Uterus (tissue), 3 donors: ENCODE measurements at regions not wholly inside any gene's neighbourhood (a gene's known extent, or its start where the extent isn't known, plus 50 kb on each side); places are given as distances from the start of the nearest gene placed in this dataset.

Experiments
- DNase-seq, 2 donors: peaks; one replicate each; pipeline ENCODE4 v3.0.0-alpha.2; 2019 to 2020
- H3K27ac ChIP-seq, 2 donors: fragments of 200-600 bp; sonication (generic); 1 replicate in 1 of 2; 2 replicates in 1 of 2; pipeline ENCODE4 v1.5.1; 2016 to 2018
- H3K27me3 ChIP-seq, 2 donors: fragments of 200-600 bp; sonication (generic); one replicate each; pipeline ENCODE4 v1.5.1; 2018 to 2019; ENCODE audit warnings: control low read depth in 1 of 2
- H3K36me3 ChIP-seq, 2 donors: fragments of 200-600 bp; sonication (generic); one replicate each; pipeline ENCODE4 v1.5.1; 2019; ENCODE audit warnings: control low read depth in 1 of 2
- H3K4me1 ChIP-seq, 2 donors: fragments of 200-600 bp; sonication (generic); one replicate each; pipeline ENCODE4 v1.5.1; 2018 to 2019; ENCODE audit warnings: control low read depth in 1 of 2
- H3K4me3 ChIP-seq, 2 donors: fragments of 200-600 bp; sonication (generic); 1 replicate in 1 of 2; 2 replicates in 1 of 2; pipeline ENCODE4 v1.5.1; 2018 to 2019; ENCODE audit warnings: mild to moderate bottlenecking in 1 of 2
- H3K9me3 ChIP-seq, 2 donors: fragments of 200-600 bp; sonication (generic); one replicate each; pipeline ENCODE4 v1.5.1; 2019; ENCODE audit warnings: control low read depth in 1 of 2
- POLR2A ChIP-seq, 2 donors: fragments of 450-650 bp; IDR thresholded peaks; one replicate each; pipeline ENCODE4 v1.6.1; 2016; ENCODE audit warnings: antibody characterized with exemption in 2 of 2, mild to moderate bottlenecking in 1 of 2, moderate library complexity in 1 of 2
- intact Hi-C: fragments of 100-400 bp; cut with DNase I; formaldehyde crosslinking; loops from one replicate; pipeline ENCODE4 v1.15.1; 2023; ENCODE audit warnings: low total_unique reads
- TF ChIP-seq, protein P1 (sequence below), 4 experiments: fragments of 200-600 bp in 2 of 4; fragments of 450-650 bp in 2 of 4; sonication (generic) in 2 of 4; IDR thresholded peaks; one replicate each; pipeline ENCODE4 v1.5.1; 2016 to 2019; ENCODE audit warnings: antibody characterized with exemption in 4 of 4, mild to moderate bottlenecking in 2 of 4, moderate library complexity in 1 of 4
- donor health status: DM: yes; HTN: yes; CAD: no.

DNA sequence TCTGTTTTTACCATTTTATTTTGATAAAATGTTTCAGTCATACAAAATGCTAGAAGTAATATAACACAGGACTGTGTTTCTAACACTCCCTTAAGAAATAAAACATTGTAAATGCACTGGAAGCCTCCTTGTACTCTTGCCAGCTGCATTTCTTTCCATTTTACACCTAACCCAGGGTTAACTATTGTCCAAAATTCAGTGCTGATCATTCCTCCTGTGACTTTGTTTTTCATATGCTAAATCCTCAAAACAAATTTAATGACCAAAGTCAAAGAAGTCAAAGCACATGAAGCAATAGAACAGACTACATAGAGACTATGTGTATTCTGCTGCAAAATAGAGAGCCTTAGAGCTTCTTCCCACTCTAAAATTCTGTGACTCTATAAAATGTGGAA is 420.3 kb upstream of the PRICKLE1 start:
- TF ChIP-seq, protein P1, sequence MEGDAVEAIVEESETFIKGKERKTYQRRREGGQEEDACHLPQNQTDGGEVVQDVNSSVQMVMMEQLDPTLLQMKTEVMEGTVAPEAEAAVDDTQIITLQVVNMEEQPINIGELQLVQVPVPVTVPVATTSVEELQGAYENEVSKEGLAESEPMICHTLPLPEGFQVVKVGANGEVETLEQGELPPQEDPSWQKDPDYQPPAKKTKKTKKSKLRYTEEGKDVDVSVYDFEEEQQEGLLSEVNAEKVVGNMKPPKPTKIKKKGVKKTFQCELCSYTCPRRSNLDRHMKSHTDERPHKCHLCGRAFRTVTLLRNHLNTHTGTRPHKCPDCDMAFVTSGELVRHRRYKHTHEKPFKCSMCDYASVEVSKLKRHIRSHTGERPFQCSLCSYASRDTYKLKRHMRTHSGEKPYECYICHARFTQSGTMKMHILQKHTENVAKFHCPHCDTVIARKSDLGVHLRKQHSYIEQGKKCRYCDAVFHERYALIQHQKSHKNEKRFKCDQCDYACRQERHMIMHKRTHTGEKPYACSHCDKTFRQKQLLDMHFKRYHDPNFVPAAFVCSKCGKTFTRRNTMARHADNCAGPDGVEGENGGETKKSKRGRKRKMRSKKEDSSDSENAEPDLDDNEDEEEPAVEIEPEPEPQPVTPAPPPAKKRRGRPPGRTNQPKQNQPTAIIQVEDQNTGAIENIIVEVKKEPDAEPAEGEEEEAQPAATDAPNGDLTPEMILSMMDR (IDR thresholded peaks at IDR 0.05), result no peak
- no peak for TF ChIP-seq POLR2A (IDR thresholded peaks at IDR 0.05)
- H3K9me3 ChIP-seq, result no peaks in the 10 kb centered on the region
- DNase-seq, result no peak
- no peak overlapping the region for H3K27ac ChIP-seq
- H3K36me3 ChIP-seq, result no peaks in the 10 kb centered on the region
- no peaks in the 10 kb centered on the region for H3K4me1 ChIP-seq
- no peak overlapping the region for H3K4me3 ChIP-seq
- intact Hi-C loops, result no loop called here
- no peaks in the 10 kb centered on the region for H3K27me3 ChIP-seq

DNA sequence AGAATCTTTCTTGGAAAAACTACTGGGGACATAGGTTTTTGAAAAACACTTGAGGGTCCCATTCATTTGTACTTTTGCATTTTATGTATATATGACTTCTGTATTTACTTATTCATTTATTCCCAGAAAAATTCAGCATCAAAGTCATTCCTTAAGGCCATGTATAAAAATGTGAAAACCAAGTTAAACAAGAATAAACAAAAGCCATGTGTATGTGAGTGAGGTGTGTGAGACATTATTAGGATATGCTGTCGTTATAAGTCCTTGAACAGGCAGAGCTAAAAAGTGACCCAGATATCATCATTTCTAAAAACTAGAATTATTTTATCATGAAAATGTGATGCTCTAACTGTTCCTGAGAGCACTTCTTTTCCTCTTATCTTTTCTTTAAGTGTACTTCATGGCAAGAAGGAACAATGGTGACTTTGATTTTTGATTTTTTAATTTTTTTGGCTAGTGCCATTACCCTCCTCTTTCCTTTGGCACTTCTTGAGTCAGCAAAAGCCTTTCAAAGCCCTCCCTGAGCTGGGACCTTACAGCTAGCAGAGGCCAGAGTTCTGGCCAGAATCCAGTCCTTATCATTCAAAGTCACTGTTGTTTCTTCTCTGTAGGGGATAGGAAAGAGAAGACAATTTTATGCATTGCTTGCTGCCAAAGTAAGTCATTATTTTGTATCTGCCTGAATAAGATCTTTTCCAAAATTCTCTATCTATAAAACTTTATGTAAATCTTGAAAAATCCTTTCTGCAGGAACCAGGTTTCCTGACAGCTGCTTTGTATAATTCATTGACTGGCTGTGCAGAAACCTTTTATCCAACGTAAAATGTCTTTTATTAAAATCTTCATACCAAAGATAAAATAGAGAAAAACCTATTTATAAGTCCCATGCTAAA is 419.7 kb upstream of the PRICKLE1 start:
- TF ChIP-seq, protein P1 (IDR thresholded peaks at IDR 0.05), result no peak
- TF ChIP-seq POLR2A (IDR thresholded peaks at IDR 0.05), result no peak
- Histone ChIP-seq H3K27ac (no peak overlapping the region), H3K27me3 (no peaks in the 10 kb centered on the region), H3K4me3 (no peak overlapping the region), H3K9me3 (no peaks in the 10 kb centered on the region), H3K4me1 (no peaks in the 10 kb centered on the region), H3K36me3 (no peaks in the 10 kb centered on the region)
- no peak for DNase-seq
- intact Hi-C loops, result no loop called here

DNA sequence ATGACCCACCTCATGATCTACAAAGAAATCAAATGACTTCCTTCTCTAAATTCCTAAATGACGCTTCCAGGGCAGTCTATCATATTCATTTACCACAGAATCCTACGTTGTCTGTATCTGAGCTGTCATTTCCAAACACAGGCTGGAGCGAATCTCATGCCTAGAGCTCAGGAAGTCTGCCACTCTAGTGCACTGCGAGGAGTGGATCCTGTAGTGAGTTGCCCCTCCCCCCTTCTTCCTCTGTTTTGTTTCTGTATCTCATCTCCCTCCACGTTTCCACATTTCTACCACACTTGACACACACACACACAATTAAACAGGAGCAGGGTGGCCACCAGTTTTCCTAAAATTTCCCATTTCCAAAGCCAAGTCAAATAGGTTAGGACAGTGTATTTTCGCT is 415.4 kb upstream of the PRICKLE1 start:
- TF ChIP-seq, protein P1 (IDR thresholded peaks at IDR 0.05), result no peak
- no peak for TF ChIP-seq POLR2A (IDR thresholded peaks at IDR 0.05)
- DNase-seq, result no peak
- intact Hi-C loops, result no loop called here
- no peaks in the 10 kb centered on the region for H3K4me1 ChIP-seq
- no peaks in the 10 kb centered on the region for H3K9me3 ChIP-seq
- H3K27me3 ChIP-seq, result no peaks in the 10 kb centered on the region
- no peaks in the 10 kb centered on the region for H3K36me3 ChIP-seq
- no peak overlapping the region for H3K4me3 ChIP-seq
- no peak overlapping the region for H3K27ac ChIP-seq

DNA sequence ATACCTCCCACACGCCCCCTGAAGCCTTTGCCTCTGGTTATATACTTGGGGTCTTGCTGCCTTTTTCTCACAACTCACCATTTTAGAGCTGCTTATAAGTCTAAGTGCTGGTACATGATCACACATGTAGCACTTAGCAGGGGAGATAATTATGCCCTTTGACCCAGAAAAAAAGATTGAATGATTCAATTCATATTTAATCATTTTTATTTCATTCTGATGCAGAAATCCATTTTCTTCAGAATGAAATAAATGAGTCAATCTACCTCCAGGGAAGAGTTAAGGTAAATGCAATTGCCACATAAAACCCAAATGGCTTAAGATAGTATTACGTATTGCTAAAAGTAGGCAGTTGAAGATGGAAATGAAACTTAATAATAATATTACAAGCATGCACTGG is 414.6 kb upstream of the PRICKLE1 start:
- no peaks in the 10 kb centered on the region for H3K9me3 ChIP-seq
- intact Hi-C loops, result no loop called here

GRCh38 chr12:42996869-42997431 is 407.4 kb upstream of the PRICKLE1 start:
- no peaks in the 10 kb centered on the region for H3K9me3 ChIP-seq
- no peak for DNase-seq
- TF ChIP-seq POLR2A (IDR thresholded peaks at IDR 0.05), result no peak
- TF ChIP-seq, protein P1 (IDR thresholded peaks at IDR 0.05), result no peak

More for the DNA sequence above, 414.6 kb upstream of the PRICKLE1 start:
- no peak overlapping the region for H3K27ac ChIP-seq
- no peak for DNase-seq
- H3K4me1 ChIP-seq, result no peaks in the 10 kb centered on the region
- TF ChIP-seq, protein P1 (IDR thresholded peaks at IDR 0.05), result no peak
- TF ChIP-seq POLR2A (IDR thresholded peaks at IDR 0.05), result no peak
- H3K27me3 ChIP-seq, result no peaks in the 10 kb centered on the region
- H3K4me3 ChIP-seq, result no peak overlapping the region
- no peaks in the 10 kb centered on the region for H3K36me3 ChIP-seq

More at GRCh38 chr12:42996869-42997431, 407.4 kb upstream of the PRICKLE1 start:
- Histone ChIP-seq H3K27ac (no peak overlapping the region), H3K4me1 (no peaks in the 10 kb centered on the region), H3K36me3 (no peaks in the 10 kb centered on the region), H3K4me3 (no peak overlapping the region), H3K27me3 (no peaks in the 10 kb centered on the region)
- intact Hi-C loops, result no loop called here
